ENCODE measurements at regions not wholly inside any gene's neighbourhood (a gene's known extent, or its start where the extent isn't known, plus 50 kb on each side); places are given as distances from the start of the nearest gene placed in this dataset.

DNA sequence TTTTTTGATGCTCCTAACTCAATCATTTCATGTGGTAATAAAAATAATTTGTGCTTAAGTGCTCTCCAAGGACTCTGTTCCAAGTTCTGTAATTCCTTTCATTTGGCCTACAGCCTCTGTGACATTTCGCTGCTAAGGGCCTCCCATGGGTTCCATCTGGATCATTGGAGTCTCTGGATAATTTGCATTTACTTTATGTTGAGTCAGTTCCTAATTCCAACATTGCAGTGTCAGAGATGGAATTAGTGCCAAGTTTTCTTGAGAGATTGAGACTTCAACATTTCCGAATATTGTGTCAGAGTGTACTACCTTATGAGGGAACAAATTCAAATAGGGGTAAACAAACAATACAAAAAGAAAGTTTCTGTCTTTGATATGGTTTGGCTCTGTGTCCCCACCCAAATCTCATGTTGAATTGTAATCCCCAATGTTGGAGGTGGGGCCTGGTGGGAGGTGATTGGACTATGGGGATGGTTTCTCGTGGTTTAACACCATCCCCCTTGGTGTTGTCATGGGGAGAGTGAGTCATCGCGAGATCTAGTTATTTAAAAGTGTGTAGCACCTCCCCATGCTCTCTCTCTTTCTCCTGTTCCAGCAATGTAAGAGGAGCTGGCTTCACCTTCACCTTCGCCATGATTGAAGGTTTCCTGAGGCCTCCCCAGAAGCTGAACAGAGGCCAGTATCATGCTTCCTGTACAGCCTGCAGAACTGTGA lies 244.1 kb upstream of the TBX18 start:
- TF ChIP-seq YY1 (IDR thresholded peaks at IDR 0.05; ENCODE audit: low read depth) (no peak), EP300 (IDR thresholded peaks at IDR 0.05; ENCODE audit: borderline replicate concordance) (no peak), TAF1 (IDR thresholded peaks at IDR 0.05; ENCODE audit: low read depth) (no peak), TEAD4 (IDR thresholded peaks at IDR 0.05) (no peak)
- TF ChIP-seq, protein P1, sequence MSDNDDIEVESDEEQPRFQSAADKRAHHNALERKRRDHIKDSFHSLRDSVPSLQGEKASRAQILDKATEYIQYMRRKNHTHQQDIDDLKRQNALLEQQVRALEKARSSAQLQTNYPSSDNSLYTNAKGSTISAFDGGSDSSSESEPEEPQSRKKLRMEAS (IDR thresholded peaks at IDR 0.05), result no peak

Data from Ishikawa (cell line).